SK-N-SH (cell line): ENCODE measurements at regions not wholly inside any gene's neighbourhood (a gene's known extent, or its start where the extent isn't known, plus 50 kb on each side); places are given as distances from the start of the nearest gene placed in this dataset.
A peak's percentile ranks its signal among the peaks of the same experiment; 100 is the strongest.

Experiments
- CTCF ChIA-PET: fragments of 300-600, 350-600 bp; formaldehyde crosslinking; extraction: SDS; loops from one replicate; lab custom pipeline; 2021; lab: Yijun Ruan, JAX
- POLR2A ChIA-PET: fragments of 350-600 bp; sonication (Branson Sonifier 250); formaldehyde crosslinking; extraction: SDS; loops from one replicate; lab custom pipeline; 2020; ENCODE audit warnings: antibody characterized with exemption, inconsistent platforms; lab: Yijun Ruan, JAX
- DNase-seq: peaks from one replicate; pipeline ENCODE4 v3.0.0; 2012
- H2AFZ ChIP-seq: fragments of 200-600 bp; sonication (generic); 2 replicates; pipeline ENCODE4 v1.8.1; 2016; ENCODE audit warnings: antibody characterized with exemption, mild to moderate bottlenecking, low read depth
- H3F3A ChIP-seq: fragments of 200-600 bp; sonication (generic); replicated peaks from 2 replicates; pipeline ENCODE3; 2016; ENCODE audit warnings: antibody characterized with exemption, mild to moderate bottlenecking; ENCODE audit not compliant: insufficient read depth
- H3K27ac ChIP-seq, 2 experiments: fragments of 200-500 bp in 1 of 2; fragments of 200-600 bp in 1 of 2; sonication (Bioruptor generic) in 1 of 2; sonication (generic), shearing (Covaris generic) in 1 of 2; 2 replicates each; pipeline versions ENCODE4 v1.5.1 to v1.6.1; 2014 to 2016; ENCODE audit warnings: low read depth in 2 of 2, inconsistent platforms in 1 of 2, low read length in 1 of 2, mild to moderate bottlenecking in 1 of 2, mixed read lengths in 1 of 2
- H3K27me3 ChIP-seq: fragments of 200-600 bp; sonication (generic), shearing (Covaris generic); 2 replicates; pipeline ENCODE4 v1.6.1; 2016; ENCODE audit warnings: mixed run types; ENCODE audit not compliant: insufficient read depth
- H3K36me3 ChIP-seq, 2 experiments: fragments of 200-500 bp in 1 of 2; fragments of 200-600 bp in 1 of 2; sonication (Bioruptor generic) in 1 of 2; sonication (generic) in 1 of 2; replicated peaks in 1 of 2; 2 replicates each; pipeline versions ENCODE3 to v1.5.1; 2014 to 2016; ENCODE audit warnings: low read length in 1 of 2, mild to moderate bottlenecking in 1 of 2; ENCODE audit not compliant: insufficient read depth in 2 of 2, control insufficient read depth in 1 of 2
- H3K4me1 ChIP-seq, 2 experiments: fragments of 200-500 bp in 1 of 2; fragments of 200-600 bp in 1 of 2; sonication (Bioruptor generic) in 1 of 2; sonication (generic), shearing (Covaris generic) in 1 of 2; 2 replicates each; pipeline versions ENCODE4 v1.5.1 to v1.6.1; 2014 to 2016; ENCODE audit warnings: low read depth in 1 of 2, low read length in 1 of 2, mixed run types in 1 of 2; ENCODE audit not compliant: insufficient read depth in 2 of 2, control insufficient read depth in 1 of 2
- H3K4me2 ChIP-seq: fragments of 200-600 bp; sonication (generic), shearing (Covaris generic); 2 replicates; pipeline ENCODE4 v1.6.1; 2017; ENCODE audit warnings: mixed run types
- H3K4me3 ChIP-seq, 2 experiments: fragments of 200-500 bp in 1 of 2; fragments of 200-600 bp in 1 of 2; sonication (Bioruptor generic) in 1 of 2; sonication (generic), shearing (Covaris generic) in 1 of 2; 2 replicates each; pipeline versions ENCODE4 v1.5.1 to v1.8.1; 2014 to 2016; ENCODE audit warnings: low read depth in 2 of 2, inconsistent platforms in 1 of 2, low read length in 1 of 2, mild to moderate bottlenecking in 1 of 2, mixed read lengths in 1 of 2, moderate library complexity in 1 of 2
- H3K79me2 ChIP-seq: fragments of 200-600 bp; sonication (generic); 2 replicates; pipeline ENCODE4 v1.8.1; 2017; ENCODE audit warnings: mild to moderate bottlenecking; ENCODE audit not compliant: insufficient read depth
- H3K9ac ChIP-seq: fragments of 200-600 bp; sonication (generic); 2 replicates; pipeline ENCODE4 v1.6.1; 2017; ENCODE audit warnings: mixed run types
- H3K9me2 ChIP-seq: fragments of 200-600 bp; sonication (generic); 2 replicates; pipeline ENCODE4 v1.6.1; 2017; ENCODE audit warnings: mixed run types
- H3K9me3 ChIP-seq: fragments of 200-600 bp; sonication (generic); 2 replicates; pipeline ENCODE4 v1.6.1; 2017; ENCODE audit warnings: mixed run types, mild to moderate bottlenecking, moderate library complexity
- H4K20me1 ChIP-seq: fragments of 200-600 bp; sonication (generic); 2 replicates; pipeline ENCODE4 v1.6.1; 2017; ENCODE audit warnings: mild to moderate bottlenecking, mixed run types; ENCODE audit not compliant: insufficient read depth
- EP300 ChIP-seq, 2 experiments: IDR thresholded peaks; 2 replicates each; pipeline versions ENCODE4 v1.4.0 to v1.6.1; 2012; ENCODE audit warnings: borderline replicate concordance in 1 of 2, low read depth in 1 of 2, low read length in 1 of 2
- FOSL2 ChIP-seq: IDR thresholded peaks from 2 replicates; pipeline ENCODE4 v1.4.0; 2012; ENCODE audit warnings: low read depth, mild to moderate bottlenecking, moderate library complexity, borderline replicate concordance
- FOXJ3 ChIP-seq: sonication (generic); formaldehyde crosslinking; IDR thresholded peaks from 2 replicates; pipeline ENCODE4 v1.5.1; 2020; ENCODE audit warnings: mild to moderate bottlenecking, missing genetic modification reagents
- IRF3 ChIP-seq: fragments of 150-350 bp; IDR thresholded peaks from 2 replicates; pipeline ENCODE4 v1.6.1; 2016; ENCODE audit warnings: mild to moderate bottlenecking, low read depth, low read length
- JUND ChIP-seq: IDR thresholded peaks from 2 replicates; pipeline ENCODE4 v1.4.0; 2012
- MAX ChIP-seq: IDR thresholded peaks from 2 replicates; pipeline ENCODE4 v1.4.0; 2012; ENCODE audit warnings: low read depth
- MEF2A ChIP-seq: IDR thresholded peaks from 2 replicates; pipeline ENCODE4 v1.4.0; 2012; ENCODE audit warnings: low read depth, borderline replicate concordance
- MXI1 ChIP-seq: IDR thresholded peaks from 2 replicates; pipeline ENCODE4 v1.6.1; 2012; ENCODE audit warnings: mild to moderate bottlenecking, low read depth, low read length, improper control_type of control experiment
- NFIC ChIP-seq: IDR thresholded peaks from 2 replicates; pipeline ENCODE4 v1.4.0; 2012; ENCODE audit warnings: borderline replicate concordance
- NRF1 ChIP-seq: IDR thresholded peaks from 2 replicates; pipeline ENCODE4 v1.6.1; 2012; ENCODE audit warnings: low read depth, mild to moderate bottlenecking, low read length
- PBX3 ChIP-seq: IDR thresholded peaks from 2 replicates; pipeline ENCODE4; 2012
- POLR2AphosphoS5 ChIP-seq: IDR thresholded peaks from 2 replicates; pipeline ENCODE4 v1.6.1; 2012; ENCODE audit warnings: low read depth, low read length
- RCOR1 ChIP-seq: fragments of 150-350 bp; IDR thresholded peaks from 2 replicates; pipeline ENCODE4 v1.6.1; 2017; ENCODE audit warnings: antibody characterized with exemption, low read length
- RXRA ChIP-seq: IDR thresholded peaks from 2 replicates; pipeline ENCODE4 v1.4.0; 2012; ENCODE audit warnings: low read depth, mild to moderate bottlenecking, borderline replicate concordance
- SIN3A ChIP-seq: IDR thresholded peaks from 2 replicates; pipeline ENCODE4 v1.6.1; 2012; ENCODE audit warnings: low read depth, mild to moderate bottlenecking, low read length, moderate library complexity, borderline replicate concordance
- SMC3 ChIP-seq: IDR thresholded peaks from 2 replicates; pipeline ENCODE4 v1.6.1; 2012; ENCODE audit warnings: low read depth, low read length, improper control_type of control experiment
- TAF1 ChIP-seq: IDR thresholded peaks from 2 replicates; pipeline ENCODE4 v1.6.1; 2012; ENCODE audit warnings: low read depth, mild to moderate bottlenecking, low read length, moderate library complexity, borderline replicate concordance
- TCF12 ChIP-seq: IDR thresholded peaks from 2 replicates; pipeline ENCODE4 v1.4.0; 2012
- USF1 ChIP-seq: IDR thresholded peaks from 2 replicates; pipeline ENCODE4 v1.4.0; 2012; ENCODE audit warnings: low read depth, borderline replicate concordance
- USF2 ChIP-seq: fragments of 150-350 bp; IDR thresholded peaks from 2 replicates; pipeline ENCODE4 v1.6.1; 2017; ENCODE audit warnings: antibody characterized with exemption, low read length, low read depth, borderline replicate concordance
- YY1 ChIP-seq: IDR thresholded peaks from 2 replicates; pipeline ENCODE4 v1.4.0; 2012; ENCODE audit warnings: low read depth, mild to moderate bottlenecking
- ZBTB33 ChIP-seq: IDR thresholded peaks from 2 replicates; pipeline ENCODE4 v1.4.0; 2012; ENCODE audit warnings: low read depth, borderline replicate concordance
- WGBS: methylation state at CpG from one replicate; pipeline ENCODE4 v1.1.6; 2017; ENCODE audit warnings: low lambda C conversion rate; 5-methylcytosine and 5-hydroxymethylcytosine counted together

- ChIA-PET POLR2A (no interaction called here), CTCF (no interaction called here)
- Histone ChIP-seq H3K4me3 (no peak overlapping the region), H2AFZ (0 out of 2 replicates have a peak overlapping the region, but pooled peaks have one; percentile 18), H3F3A (no peaks in the 10 kb centered on the region), H3K27ac (no peak overlapping the region), H4K20me1 (no peaks in the 10 kb centered on the region), H3K9me3 (no peaks in the 10 kb centered on the region), H3K36me3 (no peaks in the 10 kb centered on the region), H3K4me2 (no peak overlapping the region), H3K27me3 (no peaks in the 10 kb centered on the region), H3K9ac (no peak overlapping the region), H3K79me2 (no peaks in the 10 kb centered on the region), H3K4me1 (no peaks in the 10 kb centered on the region), H3K9me2 (no peaks in the 10 kb centered on the region)
- 39% methylated on average over 2 of the region's 2 CpGs for WGBS
- no peak for TF ChIP-seq MEF2A
- peak; percentile 46; the same call in 1 of the 2 replicates for TF ChIP-seq PBX3
- no peak for TF ChIP-seq YY1
- no peak for TF ChIP-seq EP300 (IDR thresholded peaks at IDR 0.05; ENCODE audit: borderline replicate concordance in 1 of 2, low read depth in 1 of 2, low read length in 1 of 2)
- TF ChIP-seq FOXJ3 (CRISPR knock-in tag): no peak
- no peak for TF ChIP-seq RXRA
- no peak for TF ChIP-seq IRF3
- TF ChIP-seq USF1: no peak
- TF ChIP-seq POLR2AphosphoS5: no peak
- TF ChIP-seq TCF12: peak; percentile 18; the same call in 1 of the 2 replicates
- peak; percentile 40 for TF ChIP-seq JUND
- no peak for TF ChIP-seq MAX
- peak; percentile 32; the same call in 1 of the 2 replicates for TF ChIP-seq FOSL2
- TF ChIP-seq RCOR1: no peak
- no peak for DNase-seq
Observed at GRCh38 chr18:68417166-68417799, 297.6 kb downstream of the TMX3 start.

- Histone ChIP-seq H3F3A (no peaks in the 10 kb centered on the region), H3K4me2 (no peak overlapping the region), H3K27me3 (no peaks in the 10 kb centered on the region), H3K36me3 (no peaks in the 10 kb centered on the region), H3K9ac (no peak overlapping the region), H3K79me2 (no peaks in the 10 kb centered on the region), H3K27ac (no peak overlapping the region), H3K4me1 (no peaks in the 10 kb centered on the region), H3K4me3 (no peak overlapping the region), H4K20me1 (no peaks in the 10 kb centered on the region), H3K9me3 (no peaks in the 10 kb centered on the region), H2AFZ (no peak overlapping the region), H3K9me2 (no peaks in the 10 kb centered on the region)
- no peak for DNase-seq
- CTCF ChIA-PET: no interaction called here
- POLR2A ChIA-PET: no interaction called here
- 86% methylated on average over 2 of the region's 2 CpGs for WGBS
- TF ChIP-seq TCF12 (no peak), ZBTB33 (no peak), SMC3 (no peak), MXI1 (no peak), NFIC (no peak), USF2 (no peak), TAF1 (no peak), IRF3 (no peak), NRF1 (no peak), JUND (no peak), SIN3A (no peak)
Observed at GRCh38 chr18:68414407-68414806, 300.5 kb downstream of the TMX3 start.
